SK-N-MC (cell line): ENCODE measurements at regions not wholly inside any gene's neighbourhood (a gene's known extent, or its start where the extent isn't known, plus 50 kb on each side); places are given as distances from the start of the nearest gene placed in this dataset.

Experiments
- EZH2 ChIP-seq: fragments of 200-600 bp; sonication (generic); IDR thresholded peaks from one replicate; pipeline ENCODE4 v1.6.1; 2017; ENCODE audit warnings: antibody characterized with exemption
- POLR2AphosphoS5 ChIP-seq: IDR thresholded peaks from 2 replicates; pipeline ENCODE4 v1.6.1; 2012; ENCODE audit warnings: mild to moderate bottlenecking, low read depth, low read length, borderline replicate concordance

DNA sequence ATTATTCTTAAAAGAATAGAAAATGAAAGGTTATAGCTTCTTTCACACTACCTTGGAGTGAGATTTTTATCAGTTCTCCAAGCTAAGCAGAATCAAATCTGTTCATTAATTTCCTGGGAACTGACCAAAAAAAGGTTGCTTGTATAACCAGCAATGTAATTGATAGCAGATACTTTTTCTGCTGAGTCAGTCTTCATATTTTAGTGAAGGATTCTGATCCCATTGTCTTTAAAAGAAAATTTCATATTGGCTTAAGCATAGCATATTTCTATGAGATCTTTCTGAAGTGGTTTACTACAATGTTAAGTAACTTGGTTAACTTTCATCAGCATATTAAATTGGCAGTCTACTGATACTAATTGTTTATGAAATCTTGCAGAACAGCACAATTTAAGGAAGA is 338.0 kb downstream of the TMX3 start:
- TF ChIP-seq EZH2 (no peak), POLR2AphosphoS5 (no peak)
